ENCODE measurements at regions not wholly inside any gene's neighbourhood (a gene's known extent, or its start where the extent isn't known, plus 50 kb on each side); places are given as distances from the start of the nearest gene placed in this dataset.

- TF ChIP-seq, protein P1, sequence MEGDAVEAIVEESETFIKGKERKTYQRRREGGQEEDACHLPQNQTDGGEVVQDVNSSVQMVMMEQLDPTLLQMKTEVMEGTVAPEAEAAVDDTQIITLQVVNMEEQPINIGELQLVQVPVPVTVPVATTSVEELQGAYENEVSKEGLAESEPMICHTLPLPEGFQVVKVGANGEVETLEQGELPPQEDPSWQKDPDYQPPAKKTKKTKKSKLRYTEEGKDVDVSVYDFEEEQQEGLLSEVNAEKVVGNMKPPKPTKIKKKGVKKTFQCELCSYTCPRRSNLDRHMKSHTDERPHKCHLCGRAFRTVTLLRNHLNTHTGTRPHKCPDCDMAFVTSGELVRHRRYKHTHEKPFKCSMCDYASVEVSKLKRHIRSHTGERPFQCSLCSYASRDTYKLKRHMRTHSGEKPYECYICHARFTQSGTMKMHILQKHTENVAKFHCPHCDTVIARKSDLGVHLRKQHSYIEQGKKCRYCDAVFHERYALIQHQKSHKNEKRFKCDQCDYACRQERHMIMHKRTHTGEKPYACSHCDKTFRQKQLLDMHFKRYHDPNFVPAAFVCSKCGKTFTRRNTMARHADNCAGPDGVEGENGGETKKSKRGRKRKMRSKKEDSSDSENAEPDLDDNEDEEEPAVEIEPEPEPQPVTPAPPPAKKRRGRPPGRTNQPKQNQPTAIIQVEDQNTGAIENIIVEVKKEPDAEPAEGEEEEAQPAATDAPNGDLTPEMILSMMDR (IDR thresholded peaks at IDR 0.05): no peak
- DNase-seq (no peak), ATAC-seq (no peak)
- H3K4me3 ChIP-seq: no peak overlapping the region
- H3K9me3 ChIP-seq: no peaks in the 10 kb centered on the region
- H3K27me3 ChIP-seq: no peaks in the 10 kb centered on the region
- H3K27ac ChIP-seq: no peak overlapping the region
- no peaks in the 10 kb centered on the region for H3K36me3 ChIP-seq
- H3K4me1 ChIP-seq: no peaks in the 10 kb centered on the region
- intact Hi-C loops (cut with DNase I): no loop called here
These were observed 254.6 kb downstream of the GASK1B start for GRCh38 chr4:157918036-157918832.

GRCh38 chr4:157912212-157912611 is 260.6 kb downstream of the GASK1B start:
- Histone ChIP-seq H3K27ac (no peak overlapping the region), H3K36me3 (no peaks in the 10 kb centered on the region), H3K9me3 (no peaks in the 10 kb centered on the region), H3K27me3 (no peaks in the 10 kb centered on the region), H3K4me1 (no peaks in the 10 kb centered on the region), H3K4me3 (no peak overlapping the region)
- TF ChIP-seq, protein P1 (IDR thresholded peaks at IDR 0.05): no peak
- DNase-seq: no peak
- ATAC-seq: no peak
- intact Hi-C loops (cut with DNase I): no loop called here

DNA sequence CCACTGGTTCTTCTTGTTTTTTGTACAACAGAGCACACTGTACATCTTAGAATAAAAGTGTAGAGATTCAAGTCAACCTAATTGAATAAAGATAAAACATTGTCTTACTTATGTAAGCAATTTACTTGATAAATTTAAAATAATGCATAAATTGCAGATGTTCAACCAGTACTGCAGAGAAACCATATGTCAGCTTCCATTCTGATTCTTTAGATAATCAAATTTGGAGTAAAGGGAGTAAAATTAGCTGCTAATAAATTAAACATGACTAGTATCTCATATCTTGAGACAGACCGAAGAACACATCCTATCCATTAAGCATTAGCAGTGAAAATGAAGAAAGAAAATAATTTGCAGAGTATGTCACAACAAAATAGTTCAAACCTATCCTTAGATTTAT is 261.2 kb downstream of the GASK1B start:
- no peak overlapping the region for H3K27ac ChIP-seq
- intact Hi-C loops (cut with DNase I): no loop called here
- H3K9me3 ChIP-seq: no peaks in the 10 kb centered on the region
- H3K27me3 ChIP-seq: no peaks in the 10 kb centered on the region
- no peak overlapping the region for H3K4me3 ChIP-seq
- DNase-seq (no peak), ATAC-seq (no peak)
- no peaks in the 10 kb centered on the region for H3K4me1 ChIP-seq
- no peaks in the 10 kb centered on the region for H3K36me3 ChIP-seq
- TF ChIP-seq, protein P1 (IDR thresholded peaks at IDR 0.05): no peak

DNA sequence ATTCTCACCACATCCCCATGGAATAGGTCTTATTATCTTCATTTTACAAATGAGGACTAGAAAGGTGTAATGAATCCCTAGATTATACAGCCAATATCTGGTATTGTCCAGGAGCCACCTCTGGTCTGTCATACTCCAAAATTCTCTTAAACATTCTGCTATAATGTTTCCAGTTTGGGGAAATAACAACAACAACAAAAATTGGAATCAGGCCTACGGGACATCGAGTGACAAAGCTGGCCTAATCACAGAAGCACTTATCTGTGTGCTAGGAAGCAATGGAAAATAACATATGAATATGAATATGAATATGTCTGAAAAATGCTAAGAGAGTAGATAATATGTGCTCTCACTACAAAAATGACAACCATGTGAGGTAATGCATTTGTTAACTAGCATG is 264.1 kb downstream of the GASK1B start:
- no peak for DNase-seq
- no peak overlapping the region for H3K4me3 ChIP-seq
- no peak for ATAC-seq
- intact Hi-C loops (cut with DNase I): no loop called here
- H3K27ac ChIP-seq: no peak overlapping the region
- H3K9me3 ChIP-seq: no peaks in the 10 kb centered on the region
- no peaks in the 10 kb centered on the region for H3K27me3 ChIP-seq
- TF ChIP-seq, protein P1 (IDR thresholded peaks at IDR 0.05): no peak
- no peaks in the 10 kb centered on the region for H3K36me3 ChIP-seq
- no peaks in the 10 kb centered on the region for H3K4me1 ChIP-seq

DNA sequence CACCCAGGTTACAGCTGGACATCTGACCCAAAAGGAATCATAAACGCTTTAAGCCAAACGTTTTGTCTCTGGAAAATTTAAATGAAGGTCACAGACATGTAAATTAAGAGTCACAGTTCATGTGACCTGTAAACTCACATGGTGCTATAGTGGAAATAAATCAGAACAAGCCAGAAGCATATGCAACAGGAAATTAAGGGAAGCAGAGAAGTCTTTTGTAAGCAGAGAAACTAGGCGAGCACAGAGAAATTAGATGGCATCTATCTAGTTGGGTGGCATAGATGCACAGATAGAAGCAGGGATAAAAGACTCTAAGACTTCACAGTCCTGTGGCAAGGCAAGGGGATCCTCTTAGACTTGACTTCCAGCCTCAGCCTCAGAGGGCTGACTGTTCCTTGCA is 264.8 kb downstream of the GASK1B start:
- no peaks in the 10 kb centered on the region for H3K4me1 ChIP-seq
- intact Hi-C loops (cut with DNase I): no loop called here
- ATAC-seq: no peak

More for the DNA sequence above, 264.8 kb downstream of the GASK1B start:
- DNase-seq: no peak
- H3K36me3 ChIP-seq: no peaks in the 10 kb centered on the region
- H3K27me3 ChIP-seq: no peaks in the 10 kb centered on the region
- TF ChIP-seq, protein P1 (IDR thresholded peaks at IDR 0.05): no peak
- no peak overlapping the region for H3K27ac ChIP-seq
- H3K4me3 ChIP-seq: no peak overlapping the region
- H3K9me3 ChIP-seq: no peaks in the 10 kb centered on the region
